ENCODE measurements at regions not wholly inside any gene's neighbourhood (a gene's known extent, or its start where the extent isn't known, plus 50 kb on each side); places are given as distances from the start of the nearest gene placed in this dataset.
"Not testable (repeated sequence)": the region's sequence is repeated elsewhere in the genome, so short reads cannot be mapped to it uniquely, and the experiment has no call there.

- no peak for DNase-seq (ENCODE audit: low read depth)
These were observed 52.0 kb downstream of the PRORP start for GRCh38 chr14:35174342-35174741.

- DNase-seq (ENCODE audit: low read depth) = no peak
These were observed 57.8 kb downstream of the PRORP start for GRCh38 chr14:35180179-35180578.

- not testable (repeated sequence) for DNase-seq (ENCODE audit: low read depth)
These were observed 62.5 kb downstream of the PRORP start for GRCh38 chr14:35184891-35185290.

GRCh38 chr14:35189422-35189821, 67.1 kb downstream of the PRORP start:
- no peak for DNase-seq (ENCODE audit: low read depth)

GRCh38 chr14:35193161-35193560, 70.8 kb downstream of the PRORP start:
- no peak for DNase-seq (ENCODE audit: low read depth)

GRCh38 chr14:35194183-35194582, 71.8 kb downstream of the PRORP start:
- DNase-seq (ENCODE audit: low read depth) = not testable (repeated sequence)

- no peak for DNase-seq (ENCODE audit: low read depth)
These were observed 74.2 kb downstream of the PRORP start for GRCh38 chr14:35196571-35196970.

GRCh38 chr14:35197015-35197414, 74.7 kb downstream of the PRORP start:
- DNase-seq (ENCODE audit: low read depth) = peak; percentile 60

- no peak for DNase-seq (ENCODE audit: low read depth)
These were observed 78.7 kb downstream of the PRORP start for GRCh38 chr14:35201066-35201465.

- DNase-seq (ENCODE audit: low read depth) = no peak
These were observed 79.8 kb downstream of the PRORP start for GRCh38 chr14:35202195-35202594.

- no peak for DNase-seq (ENCODE audit: low read depth)
These were observed 83.4 kb downstream of the PRORP start for GRCh38 chr14:35205737-35206136.

GRCh38 chr14:35211067-35211466, 81.1 kb upstream of the PSMA6 start:
- no peak for DNase-seq (ENCODE audit: low read depth)

GRCh38 chr14:35212471-35213142, 79.6 kb upstream of the PSMA6 start:
- DNase-seq (ENCODE audit: low read depth) = peak; percentile 72

GRCh38 chr14:35213143-35213788, 78.9 kb upstream of the PSMA6 start:
- peak; percentile 38 for DNase-seq (ENCODE audit: low read depth)

- DNase-seq (ENCODE audit: low read depth) = peak; percentile 65
These were observed 78.3 kb upstream of the PSMA6 start for GRCh38 chr14:35213869-35214387.

GRCh38 chr14:35214402-35214801, 77.8 kb upstream of the PSMA6 start:
- not testable (repeated sequence) for DNase-seq (ENCODE audit: low read depth)

GRCh38 chr14:35215110-35215813, 76.9 kb upstream of the PSMA6 start:
- peak; percentile 77 for DNase-seq (ENCODE audit: low read depth)

GRCh38 chr14:35218176-35218575, 74.0 kb upstream of the PSMA6 start:
- DNase-seq (ENCODE audit: low read depth) = not testable (repeated sequence)

GRCh38 chr14:35218963-35219362, 73.2 kb upstream of the PSMA6 start:
- DNase-seq (ENCODE audit: low read depth) = no peak

GRCh38 chr14:35220027-35220676, 72.0 kb upstream of the PSMA6 start:
- DNase-seq (ENCODE audit: low read depth) = no peak

GRCh38 chr14:35220920-35221319, 71.3 kb upstream of the PSMA6 start:
- no peak for DNase-seq (ENCODE audit: low read depth)

- DNase-seq (ENCODE audit: low read depth) = no peak
These were observed 70.7 kb upstream of the PSMA6 start for GRCh38 chr14:35221462-35221861.
